ENCODE measurements at regions not wholly inside any gene's neighbourhood (a gene's known extent, or its start where the extent isn't known, plus 50 kb on each side); places are given as distances from the start of the nearest gene placed in this dataset.

DNA sequence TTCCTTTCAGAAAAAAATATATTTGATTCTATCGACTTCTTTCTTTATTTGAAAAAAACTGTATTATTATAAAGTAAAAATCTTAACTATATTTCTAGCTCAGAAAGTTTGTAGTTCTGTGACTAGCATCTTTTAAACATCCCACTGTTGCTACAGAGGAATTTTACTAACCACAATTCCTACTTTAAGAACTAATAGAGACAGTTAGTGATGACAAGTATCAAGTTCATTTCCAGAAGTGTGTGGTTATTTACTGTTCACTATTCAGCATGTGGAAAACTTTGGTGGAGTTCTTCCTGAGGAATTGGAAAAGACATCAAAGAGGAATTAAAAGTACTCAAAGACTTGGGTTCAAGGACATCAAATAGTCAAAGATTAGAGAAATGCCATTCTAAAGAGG lies 524.1 kb upstream of the CBLB start:
- Histone ChIP-seq H3K27ac (ENCODE audit: low read depth in 2 of 2, low read length in 1 of 2) (no peak overlapping the region), H3K27me3 (ENCODE audit: control insufficient read depth in 1 of 2, insufficient read depth in 2 of 2, low read length in 2 of 2) (no peaks in the 10 kb centered on the region), H3K4me3 (ENCODE audit: low read depth in 1 of 2, low read length in 2 of 2) (no peak overlapping the region), H3K36me3 (ENCODE audit: control insufficient read depth in 2 of 2, insufficient read depth in 2 of 2, low read length in 1 of 2) (no peaks in the 10 kb centered on the region), H3K9me3 (ENCODE audit: control insufficient read depth in 2 of 2, insufficient read depth in 1 of 2, low read depth in 1 of 2, low read length in 1 of 2) (no peaks in the 10 kb centered on the region), H3K4me1 (ENCODE audit: control insufficient read depth in 2 of 2, insufficient read depth in 2 of 2, low read length in 1 of 2) (no peaks in the 10 kb centered on the region)
- WGBS, 2 donors = 94% methylated on average over 1 of the region's 1 CpG

- Histone ChIP-seq H3K27me3 (ENCODE audit: control insufficient read depth in 1 of 2, insufficient read depth in 2 of 2, low read length in 2 of 2) (no peaks in the 10 kb centered on the region), H3K9me3 (ENCODE audit: control insufficient read depth in 2 of 2, insufficient read depth in 1 of 2, low read depth in 1 of 2, low read length in 1 of 2) (no peaks in the 10 kb centered on the region), H3K27ac (ENCODE audit: low read depth in 2 of 2, low read length in 1 of 2) (no peak overlapping the region), H3K4me1 (ENCODE audit: control insufficient read depth in 2 of 2, insufficient read depth in 2 of 2, low read length in 1 of 2) (no peaks in the 10 kb centered on the region), H3K36me3 (ENCODE audit: control insufficient read depth in 2 of 2, insufficient read depth in 2 of 2, low read length in 1 of 2) (no peaks in the 10 kb centered on the region), H3K4me3 (ENCODE audit: low read depth in 1 of 2, low read length in 2 of 2) (no peak overlapping the region)
- WGBS, 2 donors = 93 to 95% methylated on average over 2 of the region's 2 CpGs
Measured at GRCh38 chr3:106397006-106397405, 528.2 kb upstream of the CBLB start.

DNA sequence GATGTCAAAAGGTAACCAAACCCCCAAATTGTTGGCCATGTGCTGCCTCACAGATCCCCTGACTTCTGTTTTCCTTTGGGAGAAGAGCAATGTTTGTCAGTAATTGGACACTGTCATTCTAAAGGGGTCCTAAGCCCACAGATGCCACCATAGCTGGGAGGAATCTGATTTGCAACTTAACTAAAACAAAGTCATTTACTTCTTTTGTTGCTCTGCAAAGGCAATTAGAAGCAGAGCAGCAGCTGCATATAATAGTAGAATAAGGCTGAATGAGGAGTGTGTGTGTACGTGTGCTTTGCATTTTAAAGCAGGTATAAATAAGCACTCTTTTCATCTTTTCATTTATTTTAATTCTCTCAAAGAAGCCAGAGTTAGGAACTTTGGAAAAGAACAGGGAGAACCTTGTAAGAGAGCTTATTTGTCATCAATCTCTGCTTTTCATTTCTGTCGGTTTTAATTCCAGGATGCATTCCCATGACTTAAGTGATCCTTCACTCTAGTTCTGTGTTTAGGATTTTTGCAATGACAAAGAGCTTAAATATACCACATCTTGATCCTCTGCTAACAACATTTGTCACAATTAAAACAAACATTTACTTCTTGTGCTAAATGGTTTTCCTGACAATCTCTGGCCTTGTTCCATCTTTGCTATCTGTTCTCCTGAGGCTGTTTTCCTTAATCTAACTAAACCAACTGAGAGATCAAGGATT lies 530.2 kb upstream of the CBLB start:
- WGBS, 2 donors = 40 to 42% methylated on average over 2 of the region's 2 CpGs
- Histone ChIP-seq H3K9me3 (ENCODE audit: control insufficient read depth in 2 of 2, insufficient read depth in 1 of 2, low read depth in 1 of 2, low read length in 1 of 2) (no peaks in the 10 kb centered on the region), H3K4me1 (ENCODE audit: control insufficient read depth in 2 of 2, insufficient read depth in 2 of 2, low read length in 1 of 2) (no peaks in the 10 kb centered on the region), H3K27ac (ENCODE audit: low read depth in 2 of 2, low read length in 1 of 2) (no peak overlapping the region), H3K4me3 (ENCODE audit: low read depth in 1 of 2, low read length in 2 of 2) (no peak overlapping the region), H3K36me3 (ENCODE audit: control insufficient read depth in 2 of 2, insufficient read depth in 2 of 2, low read length in 1 of 2) (no peaks in the 10 kb centered on the region), H3K27me3 (ENCODE audit: control insufficient read depth in 1 of 2, insufficient read depth in 2 of 2, low read length in 2 of 2) (no peaks in the 10 kb centered on the region)

GRCh38 chr3:106399761-106400160 lies 530.9 kb upstream of the CBLB start:
- H3K27ac ChIP-seq (ENCODE audit: low read depth in 2 of 2, low read length in 1 of 2) = no peak overlapping the region
- no peaks in the 10 kb centered on the region for H3K36me3 ChIP-seq (ENCODE audit: control insufficient read depth in 2 of 2, insufficient read depth in 2 of 2, low read length in 1 of 2)
- H3K9me3 ChIP-seq (ENCODE audit: control insufficient read depth in 2 of 2, insufficient read depth in 1 of 2, low read depth in 1 of 2, low read length in 1 of 2) = no peaks in the 10 kb centered on the region
- H3K4me1 ChIP-seq (ENCODE audit: control insufficient read depth in 2 of 2, insufficient read depth in 2 of 2, low read length in 1 of 2) = no peaks in the 10 kb centered on the region
- no peak overlapping the region for H3K4me3 ChIP-seq (ENCODE audit: low read depth in 1 of 2, low read length in 2 of 2)
- WGBS, 2 donors = 75 to 86% methylated on average over 4 of the region's 4 CpGs
- no peaks in the 10 kb centered on the region for H3K27me3 ChIP-seq (ENCODE audit: control insufficient read depth in 1 of 2, insufficient read depth in 2 of 2, low read length in 2 of 2)

DNA sequence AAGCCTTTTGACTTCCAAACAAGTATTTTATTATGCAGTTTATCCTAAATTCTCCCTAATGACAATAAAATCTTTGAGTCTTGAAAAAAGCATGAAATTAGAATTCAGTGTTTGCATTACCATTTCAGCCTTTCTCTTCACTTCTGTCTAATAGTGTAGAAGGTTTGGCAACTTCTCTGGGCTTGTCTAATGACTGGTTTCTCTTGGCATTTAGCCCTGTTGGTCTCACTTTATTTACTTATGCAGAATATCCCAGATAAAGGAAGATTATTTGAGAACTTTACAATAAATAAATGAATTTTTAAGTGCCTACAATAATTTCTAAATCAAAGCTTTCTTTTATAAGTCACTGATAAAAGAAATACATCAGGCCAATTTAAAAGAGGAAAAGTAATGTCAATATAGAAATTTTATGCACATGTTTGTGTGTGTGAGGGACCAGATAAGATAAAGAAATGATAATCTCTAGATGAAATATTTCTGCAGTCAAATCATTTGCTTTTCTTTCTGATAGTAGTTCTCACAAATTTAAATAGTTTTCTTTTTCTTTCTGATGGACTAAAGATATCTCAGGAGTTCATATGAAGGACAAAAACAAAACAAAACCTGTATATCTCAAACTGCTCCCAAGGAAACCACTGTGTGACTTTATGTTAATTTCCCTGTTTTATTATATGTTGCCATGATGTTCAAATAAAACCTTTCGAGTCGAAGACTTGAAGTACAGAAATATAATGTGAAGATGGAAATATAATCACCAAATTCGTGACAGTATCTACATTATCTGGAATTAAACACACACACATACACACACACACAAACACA lies 533.1 kb upstream of the CBLB start:
- H3K4me3 ChIP-seq (ENCODE audit: low read depth in 1 of 2, low read length in 2 of 2) = no peak overlapping the region
- no peaks in the 10 kb centered on the region for H3K9me3 ChIP-seq (ENCODE audit: control insufficient read depth in 2 of 2, insufficient read depth in 1 of 2, low read depth in 1 of 2, low read length in 1 of 2)
- no peak overlapping the region for H3K27ac ChIP-seq (ENCODE audit: low read depth in 2 of 2, low read length in 1 of 2)
- H3K36me3 ChIP-seq (ENCODE audit: control insufficient read depth in 2 of 2, insufficient read depth in 2 of 2, low read length in 1 of 2) = no peaks in the 10 kb centered on the region
- no peaks in the 10 kb centered on the region for H3K27me3 ChIP-seq (ENCODE audit: control insufficient read depth in 1 of 2, insufficient read depth in 2 of 2, low read length in 2 of 2)
- no peaks in the 10 kb centered on the region for H3K4me1 ChIP-seq (ENCODE audit: control insufficient read depth in 2 of 2, insufficient read depth in 2 of 2, low read length in 1 of 2)
- 86 to 90% methylated on average over 3 of the region's 3 CpGs for WGBS, 2 donors

- no peak overlapping the region for H3K27ac ChIP-seq (ENCODE audit: low read depth in 2 of 2, low read length in 1 of 2)
- no peaks in the 10 kb centered on the region for H3K27me3 ChIP-seq (ENCODE audit: control insufficient read depth in 1 of 2, insufficient read depth in 2 of 2, low read length in 2 of 2)
- WGBS, 2 donors = 92 to 94% methylated on average over 7 of the region's 7 CpGs
- H3K4me1 ChIP-seq (ENCODE audit: control insufficient read depth in 2 of 2, insufficient read depth in 2 of 2, low read length in 1 of 2) = no peaks in the 10 kb centered on the region
- H3K36me3 ChIP-seq (ENCODE audit: control insufficient read depth in 2 of 2, insufficient read depth in 2 of 2, low read length in 1 of 2) = no peaks in the 10 kb centered on the region
- H3K4me3 ChIP-seq (ENCODE audit: low read depth in 1 of 2, low read length in 2 of 2) = no peak overlapping the region
- no peaks in the 10 kb centered on the region for H3K9me3 ChIP-seq (ENCODE audit: control insufficient read depth in 2 of 2, insufficient read depth in 1 of 2, low read depth in 1 of 2, low read length in 1 of 2)
Measured at GRCh38 chr3:106403371-106404145, 534.7 kb upstream of the CBLB start.

- H3K9me3 ChIP-seq (ENCODE audit: control insufficient read depth in 2 of 2, insufficient read depth in 1 of 2, low read depth in 1 of 2, low read length in 1 of 2) = no peaks in the 10 kb centered on the region
- H3K4me3 ChIP-seq (ENCODE audit: low read depth in 1 of 2, low read length in 2 of 2) = no peak overlapping the region
- H3K4me1 ChIP-seq (ENCODE audit: control insufficient read depth in 2 of 2, insufficient read depth in 2 of 2, low read length in 1 of 2) = no peaks in the 10 kb centered on the region
- no peaks in the 10 kb centered on the region for H3K36me3 ChIP-seq (ENCODE audit: control insufficient read depth in 2 of 2, insufficient read depth in 2 of 2, low read length in 1 of 2)
- WGBS, 2 donors = 73 to 79% methylated on average over 2 of the region's 2 CpGs
- no peak overlapping the region for H3K27ac ChIP-seq (ENCODE audit: low read depth in 2 of 2, low read length in 1 of 2)
- no peaks in the 10 kb centered on the region for H3K27me3 ChIP-seq (ENCODE audit: control insufficient read depth in 1 of 2, insufficient read depth in 2 of 2, low read length in 2 of 2)
Measured at GRCh38 chr3:106413683-106414082, 544.9 kb upstream of the CBLB start.

GRCh38 chr3:106420628-106421027 lies 551.8 kb upstream of the CBLB start:
- no peaks in the 10 kb centered on the region for H3K27me3 ChIP-seq (ENCODE audit: control insufficient read depth in 1 of 2, insufficient read depth in 2 of 2, low read length in 2 of 2)
- no peaks in the 10 kb centered on the region for H3K4me1 ChIP-seq (ENCODE audit: control insufficient read depth in 2 of 2, insufficient read depth in 2 of 2, low read length in 1 of 2)
- H3K4me3 ChIP-seq (ENCODE audit: low read depth in 1 of 2, low read length in 2 of 2) = no peak overlapping the region
- H3K9me3 ChIP-seq (ENCODE audit: control insufficient read depth in 2 of 2, insufficient read depth in 1 of 2, low read depth in 1 of 2, low read length in 1 of 2) = no peaks in the 10 kb centered on the region
- H3K36me3 ChIP-seq (ENCODE audit: control insufficient read depth in 2 of 2, insufficient read depth in 2 of 2, low read length in 1 of 2) = no peaks in the 10 kb centered on the region
- WGBS, 2 donors = 49 to 63% methylated on average over 2 of the region's 2 CpGs
- no peak overlapping the region for H3K27ac ChIP-seq (ENCODE audit: low read depth in 2 of 2, low read length in 1 of 2)

GRCh38 chr3:106421426-106421825 lies 552.6 kb upstream of the CBLB start:
- H3K9me3 ChIP-seq (ENCODE audit: control insufficient read depth in 2 of 2, insufficient read depth in 1 of 2, low read depth in 1 of 2, low read length in 1 of 2) = no peaks in the 10 kb centered on the region
- H3K27ac ChIP-seq (ENCODE audit: low read depth in 2 of 2, low read length in 1 of 2) = no peak overlapping the region
- 80 to 86% methylated on average over 1 of the region's 1 CpG for WGBS, 2 donors
- no peaks in the 10 kb centered on the region for H3K36me3 ChIP-seq (ENCODE audit: control insufficient read depth in 2 of 2, insufficient read depth in 2 of 2, low read length in 1 of 2)
- H3K27me3 ChIP-seq (ENCODE audit: control insufficient read depth in 1 of 2, insufficient read depth in 2 of 2, low read length in 2 of 2) = no peaks in the 10 kb centered on the region
- no peaks in the 10 kb centered on the region for H3K4me1 ChIP-seq (ENCODE audit: control insufficient read depth in 2 of 2, insufficient read depth in 2 of 2, low read length in 1 of 2)
- H3K4me3 ChIP-seq (ENCODE audit: low read depth in 1 of 2, low read length in 2 of 2) = no peak overlapping the region
